ENCODE measurements at regions not wholly inside any gene's neighbourhood (a gene's known extent, or its start where the extent isn't known, plus 50 kb on each side); places are given as distances from the start of the nearest gene placed in this dataset.
"Not testable (repeated sequence)": the region's sequence is repeated elsewhere in the genome, so short reads cannot be mapped to it uniquely, and the experiment has no call there.

DNA sequence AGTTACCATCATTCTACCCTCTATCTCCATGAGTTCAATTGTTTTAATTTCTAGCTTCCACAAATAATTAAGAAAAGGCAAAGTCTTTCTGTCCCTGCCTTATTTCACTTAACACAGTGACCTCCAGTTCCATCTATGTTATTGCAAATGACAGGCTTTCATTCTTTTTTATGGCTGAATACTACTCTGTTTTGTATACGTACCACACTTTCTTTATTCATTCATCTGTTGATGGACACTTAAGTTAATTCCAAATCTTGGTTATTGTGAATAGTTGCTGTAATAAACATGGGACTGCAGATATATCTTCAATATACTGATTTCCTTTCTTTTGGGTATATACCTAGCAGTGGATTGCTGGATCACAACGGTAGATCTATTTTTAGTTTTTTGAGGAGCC lies 314.1 kb downstream of the SV2B start:
- no peak for DNase-seq (ENCODE audit: low read depth)

DNA sequence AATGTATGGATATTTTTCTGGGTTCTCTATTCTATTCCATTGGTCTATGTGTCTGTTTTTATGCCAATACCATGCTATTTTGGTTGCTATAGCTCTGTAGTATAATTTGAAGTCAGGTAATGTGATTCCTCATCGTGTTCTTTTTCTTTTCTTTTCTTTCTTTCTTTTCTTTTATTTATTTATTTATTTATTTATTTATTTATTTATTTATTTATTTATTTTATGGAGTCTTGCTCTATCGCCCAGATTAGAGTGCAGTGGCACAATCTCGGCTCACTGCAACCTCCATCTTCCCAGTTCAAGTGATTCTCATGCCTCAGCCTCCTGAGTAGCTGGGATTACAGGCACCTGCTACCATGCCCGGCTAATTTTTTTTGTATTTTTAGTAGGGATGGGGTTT lies 315.2 kb downstream of the SV2B start:
- DNase-seq (ENCODE audit: low read depth), result not testable (repeated sequence)

GRCh38 chr15:91420689-91421088 lies 320.6 kb downstream of the SV2B start:
- no peak for DNase-seq (ENCODE audit: low read depth)

- DNase-seq (ENCODE audit: low read depth), result no peak
Measured at GRCh38 chr15:91422797-91423196, 322.7 kb downstream of the SV2B start.

DNA sequence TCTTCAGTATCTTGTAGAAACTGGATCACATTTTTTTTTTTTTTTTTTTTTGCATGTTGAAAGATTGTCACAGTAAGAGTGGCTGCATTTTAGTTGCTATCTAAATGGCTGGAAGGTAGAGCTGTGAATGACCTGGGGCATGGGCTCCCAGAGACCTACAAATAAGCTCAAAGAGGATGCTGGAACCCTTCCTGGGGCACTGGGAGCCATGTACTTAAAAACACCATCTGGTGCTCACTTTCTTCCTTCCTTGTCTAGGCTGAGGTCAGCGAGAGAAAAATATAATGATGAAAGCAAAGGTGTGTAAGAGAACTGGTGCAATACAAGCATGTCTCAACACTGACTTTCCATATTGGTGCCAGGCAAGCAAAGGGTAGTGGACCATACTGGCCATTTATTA lies 323.9 kb downstream of the SV2B start:
- no peak for DNase-seq (ENCODE audit: low read depth)

- DNase-seq (ENCODE audit: low read depth), result no peak
Measured at GRCh38 chr15:91426412-91426811, 326.4 kb downstream of the SV2B start.

DNA sequence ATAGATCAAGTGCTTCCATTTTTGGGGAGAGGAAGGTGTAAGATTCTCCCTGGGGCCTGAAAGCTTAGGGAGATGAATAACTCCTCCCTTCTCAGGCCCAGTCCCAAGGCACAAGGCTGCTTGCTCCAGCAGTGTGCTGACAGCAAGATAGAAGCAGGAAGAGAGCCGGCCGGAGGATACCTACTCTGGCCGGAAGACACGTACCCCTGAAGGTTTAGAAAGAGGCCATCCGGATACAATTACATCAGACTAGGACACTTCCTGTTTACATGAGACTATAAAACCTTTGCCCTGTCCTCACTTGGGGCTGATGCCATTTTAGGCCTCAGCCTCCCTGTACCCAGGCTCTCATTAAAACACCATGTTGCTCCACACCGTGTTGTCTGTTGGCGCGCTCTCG lies 329.9 kb downstream of the SV2B start:
- no peak for DNase-seq (ENCODE audit: low read depth)

DNA sequence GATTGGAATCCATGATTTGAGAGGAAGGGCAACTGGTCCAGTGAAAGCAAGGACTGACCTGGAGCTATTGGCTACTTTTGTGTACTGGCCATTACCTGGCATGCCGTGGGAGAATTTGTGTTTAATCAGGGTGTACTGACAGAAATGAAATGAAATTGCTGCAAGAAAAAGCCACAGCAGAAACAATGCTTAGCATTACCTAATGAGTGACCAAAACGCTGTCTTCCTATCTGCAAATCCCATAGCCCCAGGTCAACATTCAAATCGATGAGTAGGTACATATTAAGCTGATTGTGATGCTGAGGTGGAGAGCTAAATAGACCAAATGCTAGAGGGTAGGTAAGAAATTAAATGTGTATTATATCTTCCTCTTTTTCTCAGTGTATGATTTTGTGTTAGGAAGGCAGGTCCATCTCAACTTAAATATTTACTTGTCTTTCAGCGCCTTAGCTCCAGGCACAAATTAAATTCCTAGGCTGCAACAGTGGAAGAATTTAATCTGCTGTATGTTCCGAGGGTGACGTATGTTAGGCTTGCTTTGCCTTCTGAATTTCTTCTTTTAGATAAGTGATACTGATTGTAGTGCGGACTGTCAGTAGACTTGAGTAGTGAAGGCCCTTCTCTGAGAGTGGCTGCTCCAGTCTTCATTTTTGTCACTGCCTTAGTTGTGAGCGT lies 331.1 kb downstream of the SV2B start:
- DNase-seq (ENCODE audit: low read depth), result no peak

DNA sequence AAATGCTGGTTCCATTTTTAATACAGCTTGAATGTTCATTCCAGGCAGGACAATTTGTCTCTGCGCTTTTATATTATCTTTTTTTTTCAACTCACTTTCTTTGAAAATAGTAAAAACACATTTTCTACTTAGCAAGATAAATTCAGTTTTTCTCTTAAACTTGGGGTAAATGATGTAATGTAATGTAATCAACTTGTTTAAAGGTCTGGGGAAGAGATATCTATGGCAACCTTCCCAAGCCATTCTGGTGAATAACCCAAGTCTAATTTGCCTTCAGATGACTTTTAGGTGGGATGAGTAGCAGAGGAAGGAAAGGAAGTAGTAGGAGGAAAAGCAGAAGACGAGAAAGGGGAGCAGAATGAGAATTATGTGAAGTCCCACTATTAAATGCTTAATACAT lies 335.1 kb downstream of the SV2B start:
- no peak for DNase-seq (ENCODE audit: low read depth)

GRCh38 chr15:91444656-91445055 lies 344.6 kb downstream of the SV2B start:
- no peak for DNase-seq (ENCODE audit: low read depth)

- DNase-seq (ENCODE audit: low read depth), result peak; percentile 6
Measured at GRCh38 chr15:91445695-91446228, 345.7 kb downstream of the SV2B start.

DNA sequence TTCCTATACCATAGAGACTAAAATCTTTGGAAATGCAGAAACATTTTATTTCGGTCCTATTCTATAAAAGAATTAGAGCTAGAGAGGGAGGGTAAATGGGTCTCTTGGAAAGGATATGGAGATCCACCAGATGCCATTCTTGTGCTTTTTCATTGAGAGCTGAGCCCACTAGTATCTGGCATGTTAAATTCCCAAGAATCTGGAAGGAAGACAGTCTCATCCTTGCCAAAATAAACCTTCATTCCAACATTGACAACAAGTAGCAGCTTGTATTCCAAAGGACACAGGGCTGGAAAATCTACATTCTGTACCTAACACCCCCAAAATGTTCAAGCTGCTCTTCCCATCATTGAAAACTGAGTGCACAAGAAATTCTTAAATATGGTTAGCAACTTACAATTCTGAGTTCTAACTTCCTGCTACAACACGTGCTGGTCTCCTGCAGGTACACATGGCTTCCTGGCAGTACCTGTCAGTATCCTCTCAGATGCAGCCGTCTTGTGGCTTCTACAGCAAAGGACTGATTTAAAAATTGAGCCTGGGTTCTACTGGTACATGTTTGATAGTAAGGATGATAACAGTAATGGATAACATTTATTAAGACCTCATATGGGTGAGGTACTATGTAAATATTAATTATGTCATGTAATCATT lies 348.1 kb downstream of the SV2B start:
- DNase-seq (ENCODE audit: low read depth), result no peak

GRCh38 chr15:91453376-91453775 lies 353.3 kb downstream of the SV2B start:
- not testable (repeated sequence) for DNase-seq (ENCODE audit: low read depth)

DNA sequence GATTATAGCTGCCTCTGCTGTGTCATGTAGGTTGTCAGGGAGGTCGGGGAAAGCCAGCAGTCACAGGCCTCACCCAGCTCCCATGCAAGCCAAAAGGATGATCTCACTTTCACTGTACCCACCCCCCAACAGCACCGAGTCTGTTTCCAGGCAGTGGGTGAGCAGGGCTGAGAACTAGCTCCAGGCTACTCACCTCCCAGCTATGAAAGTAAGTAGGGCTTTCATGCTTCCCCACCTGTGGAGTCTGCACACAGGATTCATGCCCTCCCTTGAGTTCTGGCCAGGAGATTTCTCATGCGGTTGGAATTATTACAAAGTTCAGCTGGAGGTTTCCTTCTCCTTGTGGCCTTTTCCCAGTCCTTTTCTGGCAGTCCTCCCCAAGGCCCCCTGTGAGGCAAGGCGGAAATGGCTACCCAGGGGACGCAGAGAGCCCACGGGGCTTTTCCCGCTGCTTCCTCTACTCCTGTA lies 356.2 kb downstream of the SV2B start:
- peak; percentile 1 for DNase-seq (ENCODE audit: low read depth)

GRCh38 chr15:91456921-91457320 lies 356.9 kb downstream of the SV2B start:
- no peak for DNase-seq (ENCODE audit: low read depth)

DNA sequence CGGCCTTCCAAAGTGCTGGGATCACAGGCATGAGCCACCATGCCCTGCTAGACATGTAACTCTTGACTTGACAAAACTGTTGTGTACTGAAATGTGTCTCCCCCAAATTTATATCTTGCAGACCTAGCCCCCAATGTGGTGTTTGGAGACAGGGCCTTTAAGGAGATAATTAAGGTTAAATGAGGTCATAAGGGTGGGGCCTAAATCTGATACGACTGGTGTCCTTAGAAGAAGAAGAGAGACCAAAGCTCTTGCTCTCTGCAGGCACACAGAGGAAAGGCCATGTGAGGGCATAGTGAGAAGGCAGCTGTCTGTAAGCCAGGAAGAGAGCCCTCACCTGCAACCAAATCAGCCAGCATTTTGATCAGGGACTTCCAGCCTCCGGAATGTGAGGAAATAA lies 361.3 kb downstream of the SV2B start:
- no peak for DNase-seq (ENCODE audit: low read depth)

DNA sequence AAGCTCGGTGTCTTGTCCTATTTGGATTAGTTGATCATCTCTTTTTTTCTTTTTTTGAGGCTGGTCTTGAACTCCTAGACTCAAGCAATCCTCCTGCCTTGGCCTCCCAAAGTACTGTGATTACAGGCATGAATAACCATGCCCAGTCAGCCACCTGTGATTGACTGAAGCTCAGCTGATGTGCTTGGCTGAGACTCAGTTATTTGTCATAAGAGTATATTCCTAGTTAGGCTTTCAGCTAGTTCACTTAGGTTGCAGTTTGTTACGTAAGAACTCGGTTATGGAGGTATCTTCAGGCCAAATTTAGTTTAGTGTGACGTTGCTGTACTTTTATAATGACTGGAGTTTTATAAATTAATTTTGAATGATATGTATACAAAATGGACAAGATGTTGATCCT lies 365.0 kb downstream of the SV2B start:
- DNase-seq (ENCODE audit: low read depth), result no peak

GRCh38 chr15:91465696-91466095 lies 365.6 kb downstream of the SV2B start:
- DNase-seq (ENCODE audit: low read depth), result no peak

DNA sequence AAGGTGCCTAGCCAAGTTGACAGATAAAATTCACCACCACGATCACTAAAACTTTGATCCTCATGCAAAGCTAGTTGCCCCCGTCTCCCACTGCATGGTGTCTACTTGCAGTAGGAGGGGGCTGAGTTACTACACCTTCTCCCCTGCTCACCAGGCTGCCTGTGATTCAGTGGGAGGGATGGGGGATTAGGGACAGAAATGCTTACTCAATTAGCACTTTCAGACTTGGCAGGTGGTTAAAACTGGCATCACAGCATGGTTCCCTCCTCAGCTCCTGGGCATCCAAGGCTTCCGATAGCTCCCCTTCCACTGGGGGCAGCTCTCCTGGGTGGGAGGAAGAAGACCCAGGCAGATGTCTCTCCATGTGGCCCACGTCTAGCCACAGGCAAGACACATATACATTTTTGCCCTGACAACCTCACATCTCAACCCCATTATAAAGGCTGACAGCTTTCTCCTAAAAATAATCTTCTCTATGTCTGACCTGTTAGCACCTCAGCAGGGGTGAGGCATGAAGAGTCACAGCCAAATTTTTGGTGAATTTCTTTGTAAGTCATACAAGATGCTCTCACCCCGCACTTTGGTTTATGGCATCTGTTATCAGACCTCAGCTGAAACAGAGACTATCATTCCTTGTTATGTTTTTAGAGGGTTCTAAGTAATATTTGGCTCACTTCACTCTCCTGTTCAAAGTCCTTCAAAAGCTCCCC lies 369.0 kb downstream of the SV2B start:
- no peak for DNase-seq (ENCODE audit: low read depth)

- no peak for DNase-seq (ENCODE audit: low read depth)
Measured at GRCh38 chr15:91469632-91470567, 369.8 kb downstream of the SV2B start.

- no peak for DNase-seq (ENCODE audit: low read depth)
Measured at GRCh38 chr15:91471468-91471867, 371.4 kb downstream of the SV2B start.

GRCh38 chr15:91472316-91472756 lies 372.3 kb downstream of the SV2B start:
- no peak for DNase-seq (ENCODE audit: low read depth)

Measured in GM04504 (cell line).